HG03354 (cell line): ENCODE measurements at regions not wholly inside any gene's neighbourhood (a gene's known extent, or its start where the extent isn't known, plus 50 kb on each side); places are given as distances from the start of the nearest gene placed in this dataset.

Experiments used
- ATAC-seq: cut with Tn5 transposase; IDR thresholded peaks from one replicate; pipeline ENCODE4 v1.9.1; 2021; ENCODE audit warnings: mild to moderate bottlenecking; ENCODE audit not compliant: unreplicated experiment, poor library complexity, severe bottlenecking

GRCh38 chr7:156125841-156126730 lies 313.8 kb upstream of the SHH start:
- ATAC-seq, result no peak

- no peak for ATAC-seq
These were observed 312.1 kb upstream of the SHH start for GRCh38 chr7:156124356-156124755.

- ATAC-seq, result no peak
These were observed 311.1 kb upstream of the SHH start for GRCh38 chr7:156123362-156123761.

- no peak for ATAC-seq
These were observed 310.6 kb upstream of the SHH start for GRCh38 chr7:156122752-156123354.

GRCh38 chr7:156121956-156122355 lies 309.7 kb upstream of the SHH start:
- ATAC-seq, result no peak

- ATAC-seq, result no peak
These were observed 309.2 kb upstream of the SHH start for GRCh38 chr7:156121434-156121833.

GRCh38 chr7:156120552-156120951 lies 308.3 kb upstream of the SHH start:
- no peak for ATAC-seq

GRCh38 chr7:156119771-156120170 lies 307.5 kb upstream of the SHH start:
- ATAC-seq, result no peak

GRCh38 chr7:156118248-156118645 lies 306.0 kb upstream of the SHH start:
- ATAC-seq, result no peak

- no peak for ATAC-seq
These were observed 305.4 kb upstream of the SHH start for GRCh38 chr7:156117542-156118247.

- no peak for ATAC-seq
These were observed 304.4 kb upstream of the SHH start for GRCh38 chr7:156116514-156117215.

GRCh38 chr7:156115582-156115981 lies 303.3 kb upstream of the SHH start:
- no peak for ATAC-seq

GRCh38 chr7:156113731-156114130 lies 301.5 kb upstream of the SHH start:
- ATAC-seq, result no peak

GRCh38 chr7:156109988-156110387 lies 297.7 kb upstream of the SHH start:
- no peak for ATAC-seq

GRCh38 chr7:156109076-156109475 lies 296.8 kb upstream of the SHH start:
- no peak for ATAC-seq

- no peak for ATAC-seq
These were observed 295.7 kb upstream of the SHH start for GRCh38 chr7:156107957-156108356.

- no peak for ATAC-seq
These were observed 293.8 kb upstream of the SHH start for GRCh38 chr7:156106107-156106426.

GRCh38 chr7:156105337-156106106 lies 293.3 kb upstream of the SHH start:
- ATAC-seq, result no peak

- ATAC-seq, result no peak
These were observed 292.5 kb upstream of the SHH start for GRCh38 chr7:156104501-156105336.
